ENCODE measurements at regions not wholly inside any gene's neighbourhood (a gene's known extent, or its start where the extent isn't known, plus 50 kb on each side); places are given as distances from the start of the nearest gene placed in this dataset.

- DNase-seq, result no peak
These were observed 535.8 kb downstream of the TBC1D22A start for GRCh38 chr22:47298017-47298785.

DNA sequence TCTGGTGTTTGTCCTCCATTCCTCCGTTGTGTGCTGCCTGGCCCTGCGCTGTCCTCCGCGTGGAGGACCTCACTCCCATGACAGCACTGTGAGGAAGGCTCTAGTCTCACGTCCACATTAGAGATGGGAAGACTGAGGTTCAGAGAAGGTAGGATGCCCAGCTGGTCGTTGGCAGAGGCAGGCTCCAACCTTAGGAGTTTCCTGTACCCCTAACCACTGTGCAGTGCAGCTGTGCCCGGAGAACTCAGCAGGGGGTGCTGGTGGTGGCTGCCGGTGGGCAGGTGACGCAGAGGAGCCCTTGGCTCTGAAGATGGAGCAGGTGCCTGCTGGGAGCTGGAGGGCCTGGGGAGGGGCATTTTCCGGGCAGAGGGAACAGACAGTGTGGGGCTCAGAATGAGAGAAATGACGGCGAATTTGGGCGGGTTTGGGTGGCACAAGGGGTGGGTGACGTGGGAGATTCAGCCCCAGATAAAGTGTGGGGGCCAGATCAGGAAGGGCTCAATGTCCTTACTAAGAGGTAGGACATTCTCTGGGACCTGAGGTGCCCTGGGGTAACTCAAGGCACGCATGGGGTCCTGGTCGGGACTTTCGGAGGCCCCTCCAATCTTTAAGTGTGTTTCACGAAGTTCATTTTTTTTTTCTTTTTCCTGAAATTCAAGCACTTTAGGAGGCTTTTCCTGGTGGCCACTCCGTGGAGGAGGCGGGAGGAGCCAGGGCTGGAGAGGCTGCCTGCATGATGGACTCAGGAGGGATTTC is 535.0 kb downstream of the TBC1D22A start:
- no peak for DNase-seq

DNA sequence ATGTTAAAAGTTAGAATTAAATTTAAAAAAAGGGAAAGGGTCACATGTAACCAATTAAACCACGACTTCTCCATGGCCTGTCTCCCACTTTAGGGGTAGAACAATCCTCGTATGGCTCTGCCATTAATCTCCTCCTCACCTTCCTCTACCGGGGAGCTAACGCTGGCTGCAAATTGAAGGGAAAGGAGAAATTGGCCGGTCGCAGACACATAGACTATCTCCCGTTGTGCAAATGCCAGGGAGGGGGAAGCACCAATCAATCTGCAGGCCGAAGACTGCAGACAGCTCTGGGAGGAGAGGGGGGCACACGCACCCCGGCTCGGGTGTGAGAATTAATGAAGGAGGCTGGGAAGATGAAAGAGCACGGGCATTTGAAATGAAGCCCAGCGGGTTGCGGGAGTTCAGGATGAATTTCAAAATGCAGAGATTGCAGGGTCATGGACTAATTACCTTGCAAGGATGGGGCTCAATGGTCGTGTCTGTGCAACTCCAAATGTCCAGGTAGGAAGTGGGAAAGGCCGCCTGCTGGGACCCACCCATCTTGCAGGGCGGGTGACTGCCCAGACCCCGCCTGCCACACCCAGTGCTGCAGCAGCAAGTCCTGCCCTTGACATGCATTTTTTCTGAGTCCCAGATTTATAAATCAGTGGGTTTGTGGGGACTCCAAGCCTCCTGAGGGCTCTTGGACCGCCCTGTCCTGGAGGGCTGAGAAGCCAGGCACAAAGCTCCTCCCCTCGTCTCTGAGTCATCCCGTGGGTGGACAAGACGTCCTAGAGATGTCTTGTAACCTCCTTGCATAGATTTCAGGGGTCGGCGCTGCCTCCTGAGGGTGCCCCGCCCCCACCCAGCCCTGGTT is 534.2 kb downstream of the TBC1D22A start:
- no peak for DNase-seq

DNA sequence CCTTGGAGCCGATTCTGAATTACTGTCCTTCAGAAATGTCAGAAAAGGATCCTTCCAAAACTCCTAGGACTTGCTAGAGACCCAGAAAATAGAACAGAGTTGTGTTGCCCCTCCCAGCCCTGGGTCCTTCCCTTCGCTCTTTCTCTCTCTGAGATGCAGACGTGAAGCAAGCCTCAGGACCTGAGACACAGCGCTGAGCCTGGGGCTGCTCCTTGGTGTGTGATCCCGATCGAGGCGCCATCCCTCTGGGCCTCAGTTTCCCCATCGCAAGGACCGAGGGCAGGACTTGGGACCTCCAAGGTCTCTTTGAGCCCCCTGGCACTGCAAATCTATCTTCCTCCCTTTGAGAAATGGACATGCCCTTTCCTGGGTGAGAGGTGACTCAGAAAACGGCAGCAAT is 533.5 kb downstream of the TBC1D22A start:
- no peak for DNase-seq

DNA sequence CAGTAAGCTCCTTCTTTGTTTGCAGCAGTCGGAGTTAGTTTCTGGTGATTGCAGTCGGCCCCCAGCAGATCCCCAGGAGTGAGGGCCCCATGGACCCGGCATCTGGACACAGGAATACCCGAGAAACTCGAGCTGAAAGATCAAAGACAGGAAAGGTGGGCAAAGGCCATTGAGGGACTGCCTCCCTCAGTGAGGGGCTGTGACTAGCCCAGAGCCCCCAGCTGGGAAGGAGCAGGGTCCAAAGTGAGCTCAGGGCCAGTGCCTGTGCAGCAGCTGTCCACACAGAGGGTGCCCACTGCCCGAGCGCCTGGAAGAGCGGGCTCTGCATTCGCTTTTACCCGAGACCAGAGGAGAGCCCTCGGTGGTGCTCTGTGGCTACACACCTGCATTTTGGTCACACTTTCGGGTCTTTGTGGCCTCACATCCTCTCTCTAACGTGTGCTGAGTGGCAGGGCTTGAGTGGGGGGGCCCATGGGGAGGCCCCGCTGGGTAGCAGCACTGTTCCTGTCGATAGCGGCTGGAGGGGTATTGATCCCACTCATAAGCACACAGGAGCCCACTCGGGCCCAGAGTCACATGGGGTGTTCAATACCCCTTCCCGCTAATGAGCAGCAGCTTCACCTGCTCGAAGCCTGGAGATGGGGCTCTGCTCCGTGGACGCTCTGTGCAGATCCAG is 532.9 kb downstream of the TBC1D22A start:
- no peak for DNase-seq

DNA sequence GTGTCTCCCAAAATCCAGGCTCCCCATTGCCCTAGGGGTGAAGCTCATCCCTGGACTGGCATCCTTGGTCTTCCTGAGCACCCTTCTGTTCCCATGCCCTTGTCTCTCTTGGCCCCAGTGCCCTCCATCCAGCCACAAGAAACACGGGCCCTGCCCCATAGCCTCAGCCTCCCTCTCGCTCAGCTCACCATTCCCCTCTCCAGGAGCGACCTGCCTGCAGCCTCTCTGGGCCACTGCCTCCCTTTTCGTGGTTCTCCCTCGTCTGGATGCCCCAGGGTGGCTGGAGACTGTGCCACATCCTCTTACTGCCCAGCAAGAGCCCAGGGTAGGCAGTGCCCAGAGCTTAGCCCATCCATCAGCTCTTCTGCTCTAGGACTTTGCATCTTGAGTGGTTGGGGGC is 532.1 kb downstream of the TBC1D22A start:
- no peak for DNase-seq

- no peak for DNase-seq
These were observed 531.7 kb downstream of the TBC1D22A start for GRCh38 chr22:47294222-47294532.

GRCh38 chr22:47293368-47294221 is 531.1 kb downstream of the TBC1D22A start:
- DNase-seq, result no peak

DNA sequence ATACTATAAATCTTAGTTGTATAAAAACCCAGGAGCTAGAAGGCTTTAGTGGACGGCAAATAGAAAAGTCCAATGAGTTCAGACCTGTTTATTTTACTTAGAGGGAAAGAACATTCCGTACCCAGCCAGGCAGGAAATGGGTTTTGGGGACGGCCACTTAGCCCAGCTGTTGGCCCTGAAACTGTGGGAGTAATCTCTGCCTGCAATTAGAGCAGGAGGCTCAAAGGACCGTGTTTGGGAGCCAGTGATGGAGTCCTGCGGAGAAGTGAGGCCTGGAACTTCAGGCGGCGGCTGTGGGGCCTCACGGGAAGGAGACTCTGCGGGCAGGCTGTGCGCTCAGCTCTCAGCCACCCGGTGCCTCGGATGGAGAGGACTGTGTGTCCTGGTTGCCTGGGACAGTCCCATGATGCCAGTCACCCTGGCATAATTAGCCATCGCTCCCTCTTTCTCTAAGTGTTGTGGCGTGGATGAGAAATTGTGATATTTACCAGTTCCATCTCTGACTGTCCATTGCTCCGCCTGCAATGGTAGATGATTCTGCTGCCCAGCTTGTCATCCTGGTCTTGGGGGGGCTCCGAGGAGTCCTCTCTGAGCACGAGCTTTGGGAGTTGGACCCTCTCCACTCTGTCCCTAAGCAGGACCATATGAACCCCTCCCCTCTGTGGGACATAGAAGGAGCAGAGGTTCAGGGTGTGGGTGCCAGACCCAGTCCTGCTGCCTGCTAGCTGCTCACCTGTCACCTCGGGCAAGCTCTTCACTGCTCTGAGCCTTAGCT is 530.3 kb downstream of the TBC1D22A start:
- no peak for DNase-seq

- DNase-seq, result no peak
These were observed 529.4 kb downstream of the TBC1D22A start for GRCh38 chr22:47291565-47292495.

DNA sequence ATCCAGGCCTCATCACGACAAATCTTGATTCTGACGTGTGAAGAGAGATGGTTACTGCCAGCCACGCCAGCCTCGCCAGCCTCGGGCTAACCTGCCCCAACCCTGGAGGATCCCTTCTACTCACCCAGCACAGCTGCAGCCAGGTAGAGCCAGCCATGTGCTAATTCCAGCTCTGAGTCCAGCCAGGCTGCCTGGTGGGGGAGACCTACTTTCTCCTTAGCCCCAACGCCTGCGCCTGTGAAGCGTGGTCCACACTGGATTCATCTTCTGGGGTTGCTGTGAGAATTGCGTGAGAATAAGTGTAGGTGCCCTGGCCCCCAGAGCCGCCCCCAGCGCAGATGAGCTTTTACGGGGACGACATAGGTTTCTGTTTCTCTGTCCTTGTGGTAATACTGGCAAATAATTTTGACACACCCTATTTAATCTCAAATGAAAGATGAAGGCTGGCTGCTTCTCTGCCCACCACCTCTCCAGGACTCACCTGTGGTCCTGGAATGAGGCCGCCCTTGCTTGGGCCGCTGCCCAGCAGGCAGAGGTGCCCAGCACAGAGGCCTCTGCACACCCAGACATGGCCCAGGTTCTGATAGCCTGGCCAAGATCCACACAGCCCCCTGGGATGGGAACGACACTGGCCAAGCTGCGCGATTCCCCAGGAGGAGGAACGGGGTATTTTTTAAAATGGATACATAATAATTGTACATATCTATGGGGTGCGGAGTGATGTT is 528.4 kb downstream of the TBC1D22A start:
- no peak for DNase-seq

DNA sequence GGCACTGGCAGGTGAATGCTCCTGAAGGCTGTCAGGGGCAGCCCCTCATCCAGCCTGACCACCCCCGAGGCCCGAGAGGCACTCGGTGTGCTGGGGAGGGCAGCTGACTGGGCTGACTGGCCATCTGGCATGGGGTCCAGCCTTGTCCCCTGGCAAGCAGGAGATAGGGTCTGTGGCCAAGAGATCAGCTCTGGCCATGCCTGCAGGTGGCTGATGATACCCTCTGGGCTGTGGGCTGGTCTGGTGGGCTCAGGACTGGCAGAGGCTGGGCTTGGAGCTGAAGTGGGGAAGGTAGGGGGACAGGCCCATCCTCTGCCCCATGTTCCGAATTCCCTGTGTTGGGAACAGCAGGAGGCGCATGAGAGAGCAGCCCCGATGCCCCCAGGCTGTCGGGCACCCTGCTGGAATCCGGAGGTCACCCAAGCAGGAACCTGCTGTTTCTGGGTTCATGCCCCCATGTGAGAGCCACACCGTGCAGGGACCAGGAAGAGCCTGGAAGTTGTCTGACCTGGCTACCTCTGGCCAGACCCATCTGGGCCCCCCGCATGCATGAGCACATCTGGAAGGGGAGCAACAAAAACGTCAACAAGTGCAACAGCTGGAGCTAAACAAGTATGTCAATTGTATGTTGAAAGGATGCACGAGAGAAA is 527.0 kb downstream of the TBC1D22A start:
- no peak for DNase-seq

- DNase-seq, result no peak
These were observed 526.2 kb downstream of the TBC1D22A start for GRCh38 chr22:47288680-47289079.

DNA sequence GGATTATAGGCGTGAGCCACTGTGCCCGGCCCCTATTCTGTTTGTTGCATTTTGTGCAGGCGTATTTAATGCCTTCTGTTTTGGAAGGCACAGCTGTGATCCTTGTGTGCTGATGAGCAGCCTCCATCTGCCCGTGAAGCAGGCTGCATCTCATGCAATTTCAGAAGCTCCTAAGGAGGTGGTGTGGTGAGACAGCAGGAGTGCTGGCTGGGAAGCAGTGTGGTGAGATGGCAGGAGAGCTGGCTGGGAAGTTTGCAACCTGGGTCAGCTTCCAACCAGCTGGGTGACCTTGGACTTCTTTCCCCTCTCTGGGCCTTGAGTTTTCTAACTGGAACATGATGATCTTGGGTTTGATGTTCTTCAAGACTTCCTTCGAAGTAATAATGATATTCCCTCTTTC is 525.1 kb downstream of the TBC1D22A start:
- no peak for DNase-seq

DNA sequence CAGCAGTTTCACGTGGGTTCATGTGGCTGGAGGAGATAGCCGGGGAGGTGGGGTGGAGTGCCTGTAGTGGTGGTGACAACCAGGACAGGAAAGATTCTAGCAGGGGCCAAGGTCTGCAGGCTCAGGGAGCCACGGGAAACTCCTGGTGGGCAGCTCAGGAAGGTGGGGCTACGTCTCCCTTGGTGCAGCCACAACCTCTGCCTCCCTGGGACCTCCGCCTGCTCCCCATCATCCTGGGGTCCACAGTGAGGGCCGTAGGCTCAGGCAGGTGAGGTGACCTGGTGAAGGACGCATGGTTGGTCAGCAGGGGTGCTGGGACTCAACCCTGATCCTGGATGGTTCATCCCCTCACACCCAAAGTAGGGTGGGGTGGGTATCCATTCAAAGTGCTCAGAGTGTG is 524.1 kb downstream of the TBC1D22A start:
- no peak for DNase-seq

GRCh38 chr22:47285981-47286380 is 523.5 kb downstream of the TBC1D22A start:
- DNase-seq, result no peak

- DNase-seq, result no peak
These were observed 522.4 kb downstream of the TBC1D22A start for GRCh38 chr22:47284822-47285221.

DNA sequence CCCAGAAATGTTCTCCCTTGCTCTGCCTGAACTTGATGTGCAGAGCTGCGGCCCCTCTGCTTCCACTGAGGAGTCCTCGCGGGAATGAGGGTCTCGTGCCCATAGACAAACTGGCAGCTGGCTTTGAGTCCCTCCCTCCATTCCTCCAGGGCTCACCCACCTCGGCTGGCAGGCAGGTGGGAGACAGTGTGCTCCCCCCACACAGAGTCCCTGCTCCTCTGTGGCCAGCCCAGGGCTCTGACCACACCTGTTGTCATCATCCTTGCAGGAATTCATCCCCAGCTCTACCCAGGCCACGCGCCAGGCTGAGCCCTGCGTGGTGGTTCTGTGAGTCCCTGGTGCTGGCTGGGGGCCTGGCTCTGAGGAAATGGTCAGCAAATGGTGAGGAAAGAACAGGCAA is 521.9 kb downstream of the TBC1D22A start:
- DNase-seq, result no peak

All from inflammatory macrophage treated with lipopolysaccharide for 1 hour (primary cell).